ENCODE measurements at regions not wholly inside any gene's neighbourhood (a gene's known extent, or its start where the extent isn't known, plus 50 kb on each side); places are given as distances from the start of the nearest gene placed in this dataset.

GRCh38 chr9:1238407-1238806, 188.2 kb downstream of the DMRT2 start:
- TF ChIP-seq EZH2phosphoT487 (IDR thresholded peaks at IDR 0.05; ENCODE audit: borderline replicate concordance) (no peak), CEBPB (IDR thresholded peaks at IDR 0.05; ENCODE audit: low read depth) (no peak), EZH2 (IDR thresholded peaks at IDR 0.05) (no peak), CTCF (IDR thresholded peaks at IDR 0.05 in 2 of 3, conservative IDR thresholded peaks at IDR 0.05 in 1 of 3; ENCODE audit: borderline replicate concordance in 1 of 3, insufficient read depth in 1 of 3, low read depth in 2 of 3, low read length in 2 of 3) (no peak), POLR2AphosphoS5 (IDR thresholded peaks at IDR 0.05; ENCODE audit: low read depth, low read length) (no peak), POLR2A (IDR thresholded peaks at IDR 0.05; ENCODE audit: borderline replicate concordance, extremely low read depth, insufficient read depth, insufficient read length) (no peak), RAD21 (IDR thresholded peaks at IDR 0.05; ENCODE audit: low read depth) (no peak), EGR1 (IDR thresholded peaks at IDR 0.05; ENCODE audit: low read depth) (no peak), ZBTB33 (IDR thresholded peaks at IDR 0.05; ENCODE audit: extremely low read depth, insufficient replicate concordance, low read length) (no peak), SIN3A (IDR thresholded peaks at IDR 0.05; ENCODE audit: low read depth) (no peak), MAX (IDR thresholded peaks at IDR 0.05) (no peak), REST (IDR thresholded peaks at IDR 0.05; ENCODE audit: low read depth) (no peak), SP1 (IDR thresholded peaks at IDR 0.05; ENCODE audit: low read depth) (no peak)

Measured in HCT116 (cell line).